UCSD-AML1 (cell line): ENCODE measurements at regions not wholly inside any gene's neighbourhood (a gene's known extent, or its start where the extent isn't known, plus 50 kb on each side); places are given as distances from the start of the nearest gene placed in this dataset.

ENCODE experiments used
- DNase-seq: peaks from one replicate; lab custom pipeline; 2025; ENCODE audit not compliant: unreplicated experiment; lab: John Stamatoyannopoulos, UW

DNA sequence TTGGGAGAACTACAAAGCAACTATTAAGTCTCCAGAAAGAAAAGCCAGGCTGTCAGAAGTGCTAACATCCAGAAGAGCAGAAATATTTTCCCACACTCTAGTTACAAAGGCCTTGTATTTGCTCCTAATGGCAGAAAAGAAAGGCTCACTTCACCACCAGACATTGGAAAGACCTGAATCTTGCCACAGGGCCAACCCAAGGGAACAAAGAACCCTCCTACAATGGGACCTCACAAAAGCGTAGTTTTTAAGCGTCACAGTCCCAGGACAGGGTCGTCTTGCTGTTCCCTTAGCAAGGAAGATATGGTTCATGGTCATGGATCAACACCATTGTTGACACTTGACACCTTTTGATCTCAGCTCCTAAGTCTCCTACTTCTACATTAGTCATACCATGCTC is 119.1 kb downstream of the RPS29 start:
- no peak for DNase-seq

DNA sequence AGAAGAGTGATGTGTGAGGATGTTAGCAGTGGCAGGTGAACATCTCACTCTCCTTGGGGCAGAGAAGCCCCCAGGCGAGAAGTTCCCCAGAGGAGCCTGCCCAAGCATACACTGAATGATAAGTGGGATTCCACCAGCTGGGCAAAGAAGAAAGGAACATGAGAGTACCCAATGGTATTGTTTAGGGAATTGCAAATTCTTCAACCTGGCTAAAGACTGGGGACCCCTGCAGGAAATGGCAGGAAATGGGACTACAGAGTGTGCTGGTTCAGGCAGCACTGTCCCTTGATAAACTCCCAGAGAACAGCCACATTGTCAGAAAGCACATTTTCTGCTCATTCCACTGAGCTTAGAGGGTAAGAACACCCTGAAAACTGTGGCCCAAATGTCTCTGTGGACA is 121.3 kb downstream of the RPS29 start:
- DNase-seq, result no peak

DNA sequence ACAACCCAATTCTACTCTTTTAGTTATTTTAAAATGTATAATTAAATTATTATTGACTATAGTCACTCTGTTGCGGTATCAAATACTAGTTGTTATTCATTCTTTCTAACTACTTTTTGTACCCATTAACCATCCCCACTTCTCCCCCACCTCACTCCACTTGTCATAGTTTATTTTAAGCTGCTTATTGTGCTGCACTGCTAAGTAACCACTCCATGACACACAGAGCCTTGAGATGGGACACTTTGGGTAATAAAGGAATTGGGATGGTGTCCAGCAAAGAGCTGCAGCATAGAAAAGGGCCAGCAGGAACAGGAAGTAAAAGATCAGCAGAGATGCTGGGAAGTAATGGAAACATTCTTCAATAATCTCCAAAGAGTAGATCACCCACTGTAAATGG is 123.0 kb downstream of the RPS29 start:
- no peak for DNase-seq

DNA sequence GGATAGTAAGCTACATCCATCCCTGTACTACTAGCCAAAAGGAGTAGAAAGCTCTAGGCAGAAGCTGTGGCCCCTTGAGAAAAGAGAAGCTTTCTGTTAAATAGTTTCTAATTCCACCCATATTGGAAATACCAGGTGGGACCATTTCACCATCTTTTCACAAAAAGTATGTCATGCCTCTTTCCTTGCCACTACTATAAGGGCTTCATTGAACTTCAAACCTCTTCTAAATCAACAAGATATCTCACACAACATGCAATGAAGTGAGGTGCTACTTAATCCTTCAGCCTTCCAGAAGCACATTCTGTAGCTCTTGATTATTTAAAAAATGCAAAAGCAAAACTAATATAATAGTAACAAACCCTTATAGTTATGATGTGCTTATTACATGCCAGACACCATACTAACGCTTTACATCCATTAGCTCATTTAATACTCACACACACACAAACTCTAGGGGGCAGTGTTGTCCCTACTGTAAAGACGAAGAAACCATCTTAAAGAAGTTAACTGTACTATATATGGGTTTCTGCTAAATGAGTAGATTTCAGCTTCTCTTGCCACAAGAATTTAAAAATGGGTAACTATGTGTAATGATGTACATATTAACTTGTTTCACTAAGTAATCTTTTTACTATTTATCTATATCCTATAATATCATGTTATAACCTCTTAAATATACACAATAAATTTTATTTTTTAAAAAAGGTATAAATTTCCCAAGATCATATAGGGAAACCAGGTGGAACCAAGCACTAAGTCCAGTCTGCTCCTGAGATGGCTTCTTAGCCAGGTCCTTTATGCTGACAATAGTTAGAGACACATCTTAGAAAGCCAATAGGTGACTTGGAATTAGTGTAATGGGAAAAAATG is 124.4 kb downstream of the RPS29 start:
- DNase-seq, result no peak

DNA sequence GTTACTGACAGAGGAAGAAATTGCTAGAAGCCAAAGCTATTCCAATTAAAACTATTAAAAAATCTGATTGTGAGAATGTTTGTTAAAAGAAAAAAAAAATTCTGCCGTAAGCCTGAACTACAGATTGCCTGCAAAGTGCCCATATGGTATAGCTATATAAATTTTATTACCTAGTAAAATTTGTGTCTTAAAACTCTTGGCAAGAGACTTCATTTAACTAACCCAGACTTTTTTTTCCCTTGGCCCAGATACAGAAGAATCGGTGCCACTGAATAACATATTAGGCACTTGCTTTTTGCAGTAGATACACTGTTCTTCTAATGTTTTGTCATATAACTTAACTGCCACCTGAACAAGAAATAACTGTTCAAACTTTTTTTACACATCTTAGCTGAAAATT is 125.5 kb downstream of the RPS29 start:
- no peak for DNase-seq

DNA sequence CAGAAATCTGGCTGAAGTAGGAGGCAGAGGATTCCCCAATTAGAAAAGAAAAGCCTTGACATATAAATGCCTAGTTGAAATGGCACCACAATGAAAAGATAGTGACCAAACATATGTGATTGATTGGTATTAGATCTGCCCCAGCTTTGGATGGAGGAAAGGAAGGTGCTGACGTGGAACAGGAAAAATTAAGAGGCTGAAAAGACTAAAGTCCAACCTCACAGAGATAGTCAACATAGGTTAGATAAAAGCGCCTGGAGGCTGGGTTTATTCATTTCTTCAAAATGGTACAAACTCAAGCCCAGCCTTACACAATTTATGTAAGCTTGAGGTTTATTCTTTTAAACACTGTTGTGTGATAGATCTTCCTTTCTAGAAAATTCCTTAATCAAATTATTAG is 129.6 kb downstream of the RPS29 start:
- no peak for DNase-seq

DNA sequence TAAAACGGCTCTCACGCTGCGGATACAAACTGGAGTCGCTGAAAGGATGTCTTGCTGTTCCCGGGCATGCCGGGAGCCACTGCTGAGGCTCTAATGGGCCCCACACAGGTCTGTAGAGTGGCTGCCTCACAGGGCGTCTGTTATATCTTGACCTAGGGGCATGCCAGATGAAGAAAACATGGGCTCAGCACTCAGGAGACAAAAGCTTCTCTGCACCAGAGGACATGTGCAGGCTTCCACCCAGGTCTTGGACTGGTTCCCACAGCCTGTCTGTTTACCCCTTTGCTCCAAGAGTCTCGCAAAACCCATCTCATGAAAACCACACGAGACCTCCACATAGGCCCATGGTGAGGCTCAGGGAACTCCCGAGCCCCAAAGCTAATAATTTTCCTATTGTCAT is 134.2 kb downstream of the RPS29 start:
- no peak for DNase-seq

DNA sequence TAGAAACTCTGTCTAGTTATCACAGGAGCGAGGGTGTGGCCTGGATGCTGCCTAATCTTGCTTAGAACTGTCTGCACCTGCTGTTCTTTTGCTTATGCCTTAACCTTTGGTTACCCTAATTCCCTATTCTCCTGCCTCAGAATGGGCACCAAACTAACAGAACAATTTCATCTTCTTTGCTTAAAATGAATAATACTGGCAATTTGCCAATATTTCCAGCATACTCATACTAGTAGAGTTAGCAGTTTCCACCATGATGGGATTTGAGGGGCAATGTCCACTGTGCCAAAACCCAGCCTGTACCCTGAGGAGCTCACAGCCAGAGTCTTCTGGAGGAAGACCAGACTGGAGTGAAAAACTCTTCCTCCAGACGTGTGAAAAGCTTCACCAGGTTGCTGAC is 136.4 kb downstream of the RPS29 start:
- no peak for DNase-seq

DNA sequence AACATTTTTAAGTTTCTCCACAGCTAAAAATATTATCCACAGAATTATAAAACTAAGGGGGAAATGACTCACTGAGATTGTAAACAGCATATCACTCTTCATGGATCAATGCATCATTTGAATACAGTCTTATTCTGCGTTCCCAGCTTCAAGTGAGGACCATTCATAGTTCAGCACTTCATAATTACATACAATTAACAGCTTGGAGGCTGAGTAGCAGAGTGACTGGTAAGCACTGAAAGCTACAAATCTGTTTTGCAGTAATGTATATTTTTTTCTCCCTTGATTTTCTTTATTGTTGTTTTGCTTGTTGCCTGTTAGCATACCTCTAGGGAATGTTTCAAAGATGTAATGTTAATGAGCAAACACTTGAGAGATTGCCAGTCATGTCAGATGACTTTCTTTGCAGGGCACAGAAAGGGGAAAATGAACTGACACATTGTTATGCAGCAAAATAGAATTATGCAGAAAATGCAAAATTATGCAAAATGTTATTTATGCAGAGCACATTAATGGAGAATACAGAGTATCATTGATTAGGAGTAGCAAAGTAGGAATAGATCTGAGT is 138.6 kb downstream of the RPS29 start:
- no peak for DNase-seq

DNA sequence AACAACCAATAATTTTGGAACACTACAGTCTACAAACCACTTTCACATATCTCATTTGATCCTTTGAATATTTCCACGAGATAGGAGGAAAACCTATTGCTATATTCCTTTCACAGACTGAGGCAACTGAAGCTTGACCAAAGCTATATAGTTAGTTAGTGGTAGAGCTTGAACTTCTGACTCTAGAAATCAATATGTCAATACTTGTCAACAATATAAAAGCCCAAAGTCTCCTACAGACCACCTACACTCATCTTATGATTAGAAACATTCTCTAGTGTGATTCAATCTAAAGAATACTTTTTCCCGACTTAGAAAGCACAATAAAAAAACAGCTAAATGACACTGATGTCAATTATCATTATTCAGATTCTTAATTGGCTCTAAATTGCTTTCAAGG is 139.4 kb downstream of the RPS29 start:
- no peak for DNase-seq

DNA sequence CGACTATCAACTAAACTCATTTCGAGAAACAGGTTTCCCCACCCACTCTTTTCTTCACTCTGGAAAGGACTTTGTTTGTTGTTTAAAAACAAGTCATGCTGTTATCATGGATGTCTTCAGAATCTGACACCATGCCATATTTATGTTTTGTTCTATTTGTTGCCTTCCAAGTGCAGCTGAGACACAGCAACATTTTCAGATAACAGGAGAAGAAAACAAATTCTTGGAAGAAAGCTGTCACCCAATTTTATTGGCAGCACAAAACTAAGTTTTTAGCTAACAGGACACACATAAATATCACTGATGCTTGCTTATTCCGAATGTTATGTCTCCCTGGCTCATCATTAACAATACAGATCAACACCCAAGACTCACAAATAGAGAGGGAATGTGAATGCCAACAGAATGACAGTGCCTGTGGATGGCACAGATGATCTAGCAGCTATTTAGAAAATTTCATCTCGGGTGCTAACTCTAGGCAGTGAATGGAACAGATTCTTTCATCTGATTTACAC is 147.9 kb downstream of the RPS29 start:
- DNase-seq, result no peak

DNA sequence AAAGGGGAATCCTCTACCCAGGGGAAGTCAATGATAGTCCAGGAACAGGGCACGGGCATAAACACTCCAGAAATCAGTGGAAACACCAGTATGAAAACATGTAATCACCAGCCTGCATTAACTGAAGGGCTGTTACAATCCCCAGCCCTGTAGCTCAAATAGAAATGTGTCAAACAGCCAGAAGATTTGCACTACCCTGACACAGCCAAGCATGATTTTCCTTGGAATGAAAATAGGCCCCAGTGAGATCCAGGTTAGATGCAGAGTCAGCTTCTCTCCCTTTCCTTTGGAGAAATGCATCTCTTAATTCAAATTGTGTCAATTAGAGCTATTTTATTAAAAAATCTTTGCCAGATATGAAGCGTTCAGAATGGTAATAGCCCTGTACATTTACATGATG is 158.1 kb downstream of the RPS29 start:
- DNase-seq, result no peak

DNA sequence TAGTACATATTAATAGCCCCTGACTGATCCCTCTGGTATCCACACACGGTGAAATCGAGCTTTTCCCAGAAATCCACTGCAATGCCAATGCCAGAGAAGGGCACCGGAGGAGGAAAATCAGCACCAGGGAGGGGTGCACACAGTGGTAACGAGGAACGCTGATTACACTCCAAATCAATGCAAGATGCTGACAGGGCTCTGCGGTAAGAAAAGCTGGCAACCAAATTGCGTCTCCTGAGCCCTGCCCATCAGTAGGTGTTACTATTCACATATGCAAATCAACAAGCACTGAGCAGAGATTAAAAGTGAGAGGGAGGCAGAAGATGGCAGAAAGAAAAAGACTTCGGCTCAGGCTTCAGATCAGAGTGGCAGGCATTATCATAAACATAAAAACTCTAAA is 159.1 kb downstream of the RPS29 start:
- DNase-seq, result no peak

DNA sequence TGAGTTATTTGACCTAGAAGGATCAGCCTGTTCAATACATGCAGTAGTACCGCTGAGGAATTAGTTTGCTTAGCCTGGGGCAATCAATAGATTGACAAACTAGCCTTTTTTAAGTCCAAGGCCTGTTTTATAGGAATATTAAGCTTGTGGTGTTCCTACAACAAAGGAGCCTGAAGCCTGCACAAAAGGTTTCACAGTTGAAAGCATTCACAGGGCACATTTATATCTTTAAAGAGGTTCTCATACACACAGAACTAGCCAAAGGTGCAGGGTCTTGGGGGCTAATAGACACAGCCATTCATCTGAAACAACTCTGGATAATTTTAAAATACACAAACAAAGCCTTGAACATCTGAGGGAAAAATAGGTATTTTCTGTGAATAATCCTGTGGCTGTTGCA is 160.3 kb downstream of the RPS29 start:
- DNase-seq, result no peak

DNA sequence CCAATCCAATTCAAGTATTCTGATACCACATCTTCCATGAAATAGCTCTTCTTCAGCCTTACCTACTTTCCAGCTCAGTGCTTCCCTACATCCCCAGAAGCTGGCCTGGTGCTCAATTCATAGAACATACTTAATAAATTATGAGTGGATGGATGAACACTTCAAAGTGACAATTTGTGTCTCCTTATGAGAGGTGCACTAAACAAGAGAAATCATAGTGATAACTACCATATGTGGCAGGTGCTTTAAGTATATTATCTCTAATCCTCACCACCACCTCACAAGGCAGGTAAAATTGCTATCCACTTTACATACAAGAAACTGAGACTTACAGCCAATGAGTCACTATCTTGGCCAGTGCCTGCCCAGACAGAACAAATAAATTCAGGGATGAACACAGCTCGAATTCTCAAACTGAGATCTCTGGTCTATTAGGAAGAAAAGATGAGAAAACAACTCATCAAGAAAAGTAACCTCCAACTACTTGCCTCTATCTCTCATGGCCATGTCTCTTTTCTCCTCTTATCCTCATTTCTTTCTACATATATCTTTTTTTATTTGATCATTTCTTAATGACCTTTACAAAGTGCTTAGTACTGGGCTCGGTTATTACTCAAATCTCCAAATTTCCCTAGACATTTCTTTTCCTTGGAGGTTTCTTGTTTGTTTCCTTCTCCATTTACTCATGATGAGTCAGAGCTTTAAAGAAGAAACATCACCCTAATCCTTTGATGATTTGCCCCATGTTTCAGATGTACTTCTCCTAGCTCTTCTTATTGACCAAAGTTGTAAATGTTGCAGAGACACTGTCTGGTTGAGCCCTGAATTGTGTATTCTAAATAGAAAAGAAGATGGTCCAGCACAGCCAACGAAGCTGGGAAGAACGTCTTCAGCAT is 161.5 kb downstream of the RPS29 start:
- no peak for DNase-seq

DNA sequence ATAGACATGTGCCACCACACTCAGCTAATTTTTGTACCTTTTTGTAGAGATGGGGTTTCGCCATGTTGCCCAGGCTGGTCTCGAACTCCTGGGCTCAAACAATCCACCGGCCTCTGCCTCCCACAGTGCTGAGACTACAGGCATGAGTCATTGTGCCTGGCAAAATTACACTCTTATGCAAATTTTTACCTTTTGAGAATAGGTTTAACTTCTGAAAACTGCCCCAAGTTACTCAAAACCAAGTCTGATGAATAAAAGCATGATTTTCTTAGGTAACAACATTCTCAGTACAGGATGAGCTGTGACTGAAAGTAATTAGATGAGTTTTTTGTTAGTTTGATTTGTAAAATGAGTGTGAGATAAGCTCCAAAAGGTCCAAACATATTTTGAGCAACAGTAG is 166.0 kb downstream of the RPS29 start:
- DNase-seq, result no peak

DNA sequence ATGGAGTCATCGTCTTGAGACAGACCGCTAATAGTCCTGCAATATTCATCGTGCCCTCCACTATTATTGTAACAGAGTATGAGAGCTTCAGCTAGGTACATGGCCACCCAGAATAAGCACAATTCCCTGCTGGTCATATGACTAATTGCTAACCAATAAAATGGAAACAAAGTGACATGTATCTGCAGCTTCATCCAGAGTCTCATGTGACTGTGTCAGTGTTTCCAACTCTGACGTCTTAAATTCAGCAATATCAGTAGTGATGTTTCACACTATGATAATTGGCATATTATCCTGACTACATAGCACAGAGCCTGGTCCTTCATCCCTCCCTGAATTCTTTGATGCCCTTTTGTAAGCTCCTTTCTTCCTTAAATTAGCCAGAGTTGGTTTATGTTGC is 167.4 kb downstream of the RPS29 start:
- DNase-seq, result no peak

DNA sequence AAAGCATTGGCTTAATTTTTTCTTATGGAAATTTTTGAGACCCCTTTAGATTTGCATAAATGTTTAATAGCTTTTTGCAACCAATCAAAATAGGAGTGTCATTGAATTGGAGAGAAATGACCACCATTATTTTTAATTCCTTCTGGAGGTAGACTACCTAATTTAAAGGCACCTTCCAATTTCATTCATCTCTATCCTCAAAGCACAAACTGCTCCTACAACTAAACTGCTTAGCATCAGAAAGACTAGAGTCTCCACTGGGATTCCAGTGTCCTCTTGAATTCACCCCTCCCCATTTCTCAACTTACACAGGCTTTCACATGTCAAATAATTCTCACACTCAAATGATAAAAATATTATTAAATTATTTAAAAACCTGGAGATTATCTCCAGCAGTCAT is 168.4 kb downstream of the RPS29 start:
- no peak for DNase-seq

DNA sequence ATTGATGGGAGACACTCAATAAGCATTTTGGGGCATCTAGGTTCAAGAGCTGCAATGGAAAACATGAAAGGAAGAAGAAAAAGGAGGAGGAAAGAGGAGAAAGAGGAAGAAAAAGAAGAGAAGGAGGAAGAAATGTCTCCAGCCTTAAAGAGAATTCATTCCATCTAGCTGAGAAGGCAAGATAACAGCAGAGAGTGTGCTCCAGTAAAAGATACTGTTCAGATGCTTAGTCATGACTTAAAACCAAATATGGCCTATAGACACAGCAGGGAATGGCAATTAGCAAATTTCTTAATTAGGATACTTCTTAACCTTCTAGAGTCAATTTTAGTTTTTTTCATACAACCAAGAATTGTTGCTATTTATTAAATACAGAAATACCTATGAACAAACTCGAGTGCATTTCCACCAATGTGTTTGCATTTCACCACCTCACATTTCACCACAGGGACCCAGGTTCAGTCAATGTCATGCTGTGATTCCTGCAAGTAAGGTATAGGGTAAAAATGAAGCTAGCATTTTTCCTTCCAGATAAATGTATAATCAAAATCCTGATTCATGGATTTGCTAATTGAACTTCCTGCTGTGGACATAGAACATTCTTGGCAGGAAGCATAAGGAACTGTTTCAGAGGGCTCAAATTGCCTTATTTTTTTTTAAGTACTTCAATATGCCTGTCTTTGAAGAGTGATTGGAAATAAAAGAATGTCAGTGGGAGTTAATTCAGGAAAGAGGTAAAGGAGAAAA is 177.8 kb downstream of the RPS29 start:
- no peak for DNase-seq

DNA sequence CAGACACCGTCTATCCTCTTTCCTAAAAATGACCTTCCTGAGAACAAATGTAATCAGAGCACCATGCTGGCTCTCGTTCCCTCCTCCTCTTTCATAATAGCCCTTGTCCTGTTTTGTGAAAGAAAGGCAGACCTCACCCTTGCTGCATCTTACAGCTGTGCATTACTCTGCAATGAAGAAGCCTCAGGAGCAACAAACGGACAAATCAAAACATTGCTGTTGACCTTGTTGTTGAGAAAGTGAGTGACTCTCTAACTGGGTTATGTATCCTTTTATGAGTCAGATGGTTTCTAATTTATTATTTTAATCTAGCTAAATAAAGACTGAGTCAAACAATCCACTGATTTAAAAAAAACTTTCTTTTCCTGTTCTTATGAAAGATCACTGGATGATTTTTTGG is 180.9 kb downstream of the RPS29 start:
- no peak for DNase-seq

DNA sequence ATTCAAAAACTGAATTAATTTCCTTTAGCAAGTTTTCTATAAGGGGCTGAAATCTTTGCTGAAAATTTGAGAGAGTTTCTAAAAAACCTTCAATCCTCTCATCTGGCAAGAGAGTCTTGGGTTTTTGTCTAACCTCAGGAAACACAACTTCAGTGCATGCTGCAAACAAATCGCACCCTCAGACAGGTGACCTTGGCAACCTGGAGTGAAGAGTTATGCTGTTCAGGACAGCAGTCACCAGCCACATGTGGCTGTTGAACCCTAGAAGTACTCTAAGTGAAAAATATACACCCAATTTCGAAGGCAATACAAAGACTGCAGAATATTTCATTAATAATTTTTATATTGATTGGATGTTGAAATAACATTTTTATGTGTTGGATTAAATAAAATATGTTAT is 184.8 kb downstream of the RPS29 start:
- no peak for DNase-seq
